ENCODE measurements at regions not wholly inside any gene's neighbourhood (a gene's known extent, or its start where the extent isn't known, plus 50 kb on each side); places are given as distances from the start of the nearest gene placed in this dataset.

GRCh38 chr3:15927969-15928368, 130.2 kb upstream of the ANKRD28 start:
- TF ChIP-seq CTCF (IDR thresholded peaks at IDR 0.05) (no peak), ZFX (IDR thresholded peaks at IDR 0.05; ENCODE audit: borderline replicate concordance) (no peak)

All from 22Rv1 (cell line).